ENCODE measurements at regions not wholly inside any gene's neighbourhood (a gene's known extent, or its start where the extent isn't known, plus 50 kb on each side); places are given as distances from the start of the nearest gene placed in this dataset.

DNA sequence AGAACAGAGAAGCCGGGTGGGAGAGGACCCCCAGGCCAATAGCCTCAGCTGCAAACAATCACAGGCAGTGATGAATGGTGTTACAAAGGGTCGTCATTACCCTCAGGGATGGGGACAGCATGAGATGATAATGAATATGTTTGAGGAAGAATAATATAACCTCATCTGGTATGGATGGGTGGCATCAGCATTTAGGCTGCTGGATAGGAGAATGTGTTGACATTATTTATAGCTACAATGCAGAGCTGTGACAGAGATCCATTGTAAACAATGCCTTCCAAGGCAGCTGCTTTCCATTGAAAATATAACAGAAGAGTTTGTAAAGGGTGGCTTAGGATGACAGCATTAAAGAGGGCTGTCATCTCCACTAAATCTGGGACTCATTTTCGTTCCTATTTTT, 365.5 kb downstream of the KCNN2 start:
- Histone ChIP-seq H3K9me2 (ENCODE audit: insufficient read depth) (no peaks in the 10 kb centered on the region), H3K4me3 (replicated peaks in 1 of 2; ENCODE audit: low read depth in 1 of 2, low read length in 2 of 2) (no peak overlapping the region), H3K4me1 (ENCODE audit: control insufficient read depth in 1 of 2, insufficient read depth in 2 of 2, low read length in 2 of 2) (no peaks in the 10 kb centered on the region), H2AFZ (ENCODE audit: low read depth, low read length, poor library complexity, severe bottlenecking) (no peak overlapping the region), H3K27me3 (ENCODE audit: insufficient read depth, low read length) (0 out of 2 replicates have a peak, but pooled peaks cover 5% of the 10 kb centered on the region), H4K20me1 (ENCODE audit: insufficient read depth) (no peaks in the 10 kb centered on the region), H3K27ac (ENCODE audit: low read depth, low read length) (no peak overlapping the region), H3K36me3 (ENCODE audit: control insufficient read depth in 1 of 2, insufficient read depth in 2 of 2, low read length in 2 of 2) (no peaks in the 10 kb centered on the region), H3K9ac (ENCODE audit: low read length) (no peak overlapping the region), H3K79me2 (ENCODE audit: insufficient read depth, low read length) (no peaks in the 10 kb centered on the region), H3K9me3 (ENCODE audit: control insufficient read depth in 1 of 2, insufficient read depth in 1 of 2, low read depth in 1 of 2, low read length in 2 of 2) (no peaks in the 10 kb centered on the region), H3K4me2 (ENCODE audit: low read length) (no peak overlapping the region)
- RAD21 ChIA-PET (ENCODE audit: low non-redundant PET in 1 of 2, low total read pairs in 2 of 2, uncharacterized antibody in 2 of 2, unreplicated experiment in 2 of 2): no interaction called here
- intact Hi-C loops (cut with micrococcal nuclease): no loop called here
- ATAC-seq: no peak
- no TSS peak for BruUV-seq (replicated peaks)
- TF ChIP-seq SP1 (IDR thresholded peaks at IDR 0.05; ENCODE audit: low read depth): no peak
- TF ChIP-seq TCF7L2 (IDR thresholded peaks at IDR 0.05; ENCODE audit: borderline replicate concordance, extremely low read depth, insufficient read depth, insufficient read length): no peak
- DNase-seq (ENCODE audit: low read depth, low spot score): no peak
- CTCF ChIA-PET: no interaction called here
- POLR2A ChIA-PET: no interaction called here

DNA sequence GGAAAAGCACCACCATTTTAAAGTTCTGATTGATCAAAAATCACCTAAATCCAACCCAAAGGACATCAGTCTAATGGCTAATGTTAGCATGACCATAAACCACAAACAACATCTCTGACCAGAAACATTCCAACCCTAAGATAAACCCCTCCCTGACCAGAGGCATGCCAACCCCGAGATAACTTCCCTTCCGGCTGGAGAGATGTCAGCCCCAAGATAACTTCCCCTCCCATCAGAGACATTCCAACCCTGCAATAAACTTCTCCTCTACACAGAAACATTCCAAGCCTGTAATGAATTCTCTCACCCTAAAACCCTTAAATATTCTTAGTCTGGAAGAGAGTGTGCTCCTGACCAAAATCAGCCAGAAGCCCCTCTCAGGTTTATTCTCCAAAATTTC, 364.3 kb downstream of the KCNN2 start:
- RAD21 ChIA-PET (ENCODE audit: low non-redundant PET in 1 of 2, low total read pairs in 2 of 2, uncharacterized antibody in 2 of 2, unreplicated experiment in 2 of 2): no interaction called here
- POLR2A ChIA-PET: no interaction called here
- Histone ChIP-seq H3K27me3 (ENCODE audit: insufficient read depth, low read length) (0 out of 2 replicates have a peak, but pooled peaks cover 5% of the 10 kb centered on the region), H3K9ac (ENCODE audit: low read length) (no peak overlapping the region), H3K27ac (ENCODE audit: low read depth, low read length) (no peak overlapping the region), H3K79me2 (ENCODE audit: insufficient read depth, low read length) (no peaks in the 10 kb centered on the region), H3K4me1 (ENCODE audit: control insufficient read depth in 1 of 2, insufficient read depth in 2 of 2, low read length in 2 of 2) (no peaks in the 10 kb centered on the region), H3K4me2 (ENCODE audit: low read length) (no peak overlapping the region), H3K36me3 (ENCODE audit: control insufficient read depth in 1 of 2, insufficient read depth in 2 of 2, low read length in 2 of 2) (no peaks in the 10 kb centered on the region), H4K20me1 (ENCODE audit: insufficient read depth) (no peaks in the 10 kb centered on the region), H2AFZ (ENCODE audit: low read depth, low read length, poor library complexity, severe bottlenecking) (no peak overlapping the region), H3K4me3 (replicated peaks in 1 of 2; ENCODE audit: low read depth in 1 of 2, low read length in 2 of 2) (no peak overlapping the region), H3K9me2 (ENCODE audit: insufficient read depth) (no peaks in the 10 kb centered on the region), H3K9me3 (ENCODE audit: control insufficient read depth in 1 of 2, insufficient read depth in 1 of 2, low read depth in 1 of 2, low read length in 2 of 2) (no peaks in the 10 kb centered on the region)
- CTCF ChIA-PET: no interaction called here
- BruUV-seq (replicated peaks): no TSS peak
- no peak for DNase-seq (ENCODE audit: low read depth, low spot score)
- no peak for ATAC-seq
- TF ChIP-seq JUND (IDR thresholded peaks at IDR 0.05) (no peak), CEBPB (IDR thresholded peaks at IDR 0.05; ENCODE audit: low read depth) (no peak), ZNF274 (IDR thresholded peaks at IDR 0.05; ENCODE audit: low read depth, low read length) (no peak), YY1 (IDR thresholded peaks at IDR 0.05; ENCODE audit: extremely low read depth, insufficient replicate concordance, low read depth, low read length) (no peak), ELF1 (IDR thresholded peaks at IDR 0.05; ENCODE audit: borderline replicate concordance, low read depth) (no peak), CBX3 (IDR thresholded peaks at IDR 0.05; ENCODE audit: low read depth) (no peak), SRF (IDR thresholded peaks at IDR 0.05; ENCODE audit: low read depth) (no peak), SP1 (IDR thresholded peaks at IDR 0.05; ENCODE audit: low read depth) (no peak)
- TF ChIP-seq, protein P1, sequence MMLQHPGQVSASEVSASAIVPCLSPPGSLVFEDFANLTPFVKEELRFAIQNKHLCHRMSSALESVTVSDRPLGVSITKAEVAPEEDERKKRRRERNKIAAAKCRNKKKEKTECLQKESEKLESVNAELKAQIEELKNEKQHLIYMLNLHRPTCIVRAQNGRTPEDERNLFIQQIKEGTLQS (IDR thresholded peaks at IDR 0.05): no peak
- TF ChIP-seq, protein P2, sequence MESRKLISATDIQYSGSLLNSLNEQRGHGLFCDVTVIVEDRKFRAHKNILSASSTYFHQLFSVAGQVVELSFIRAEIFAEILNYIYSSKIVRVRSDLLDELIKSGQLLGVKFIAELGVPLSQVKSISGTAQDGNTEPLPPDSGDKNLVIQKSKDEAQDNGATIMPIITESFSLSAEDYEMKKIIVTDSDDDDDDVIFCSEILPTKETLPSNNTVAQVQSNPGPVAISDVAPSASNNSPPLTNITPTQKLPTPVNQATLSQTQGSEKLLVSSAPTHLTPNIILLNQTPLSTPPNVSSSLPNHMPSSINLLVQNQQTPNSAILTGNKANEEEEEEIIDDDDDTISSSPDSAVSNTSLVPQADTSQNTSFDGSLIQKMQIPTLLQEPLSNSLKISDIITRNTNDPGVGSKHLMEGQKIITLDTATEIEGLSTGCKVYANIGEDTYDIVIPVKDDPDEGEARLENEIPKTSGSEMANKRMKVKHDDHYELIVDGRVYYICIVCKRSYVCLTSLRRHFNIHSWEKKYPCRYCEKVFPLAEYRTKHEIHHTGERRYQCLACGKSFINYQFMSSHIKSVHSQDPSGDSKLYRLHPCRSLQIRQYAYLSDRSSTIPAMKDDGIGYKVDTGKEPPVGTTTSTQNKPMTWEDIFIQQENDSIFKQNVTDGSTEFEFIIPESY (IDR thresholded peaks at IDR 0.05; ENCODE audit: extremely low read depth, insufficient replicate concordance, low read length): no peak
- TF ChIP-seq, protein P3, sequence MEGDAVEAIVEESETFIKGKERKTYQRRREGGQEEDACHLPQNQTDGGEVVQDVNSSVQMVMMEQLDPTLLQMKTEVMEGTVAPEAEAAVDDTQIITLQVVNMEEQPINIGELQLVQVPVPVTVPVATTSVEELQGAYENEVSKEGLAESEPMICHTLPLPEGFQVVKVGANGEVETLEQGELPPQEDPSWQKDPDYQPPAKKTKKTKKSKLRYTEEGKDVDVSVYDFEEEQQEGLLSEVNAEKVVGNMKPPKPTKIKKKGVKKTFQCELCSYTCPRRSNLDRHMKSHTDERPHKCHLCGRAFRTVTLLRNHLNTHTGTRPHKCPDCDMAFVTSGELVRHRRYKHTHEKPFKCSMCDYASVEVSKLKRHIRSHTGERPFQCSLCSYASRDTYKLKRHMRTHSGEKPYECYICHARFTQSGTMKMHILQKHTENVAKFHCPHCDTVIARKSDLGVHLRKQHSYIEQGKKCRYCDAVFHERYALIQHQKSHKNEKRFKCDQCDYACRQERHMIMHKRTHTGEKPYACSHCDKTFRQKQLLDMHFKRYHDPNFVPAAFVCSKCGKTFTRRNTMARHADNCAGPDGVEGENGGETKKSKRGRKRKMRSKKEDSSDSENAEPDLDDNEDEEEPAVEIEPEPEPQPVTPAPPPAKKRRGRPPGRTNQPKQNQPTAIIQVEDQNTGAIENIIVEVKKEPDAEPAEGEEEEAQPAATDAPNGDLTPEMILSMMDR (IDR thresholded peaks at IDR 0.05 in 2 of 3, conservative IDR thresholded peaks at IDR 0.05 in 1 of 3; ENCODE audit: borderline replicate concordance in 1 of 3, insufficient read depth in 1 of 3, low read depth in 2 of 3, low read length in 2 of 3): no peak
- intact Hi-C loops (cut with micrococcal nuclease): no loop called here
